ENCODE measurements at regions not wholly inside any gene's neighbourhood (a gene's known extent, or its start where the extent isn't known, plus 50 kb on each side); places are given as distances from the start of the nearest gene placed in this dataset.
"Not testable (repeated sequence)": the region's sequence is repeated elsewhere in the genome, so short reads cannot be mapped to it uniquely, and the experiment has no call there.

DNA sequence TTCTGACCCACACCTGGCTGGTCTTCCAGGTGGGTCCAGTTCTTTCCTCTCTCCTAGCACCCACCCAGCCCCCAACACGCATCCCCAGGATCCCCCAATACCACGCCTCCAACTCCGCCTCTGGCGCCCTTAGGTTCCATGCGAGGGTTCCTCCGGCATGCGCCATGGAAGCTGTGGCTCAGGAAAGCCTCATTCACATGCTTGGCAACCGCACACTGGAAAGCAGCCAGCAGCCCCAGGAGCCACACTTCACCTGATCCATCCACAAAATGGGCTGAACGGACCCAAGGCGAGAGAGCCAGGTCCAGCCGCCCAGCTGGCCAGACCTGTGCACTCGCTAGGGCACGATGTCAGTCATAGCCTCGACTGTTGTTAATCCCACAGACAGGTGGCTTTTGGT, 161.2 kb downstream of the PSMG1 start:
- no peak for DNase-seq

DNA sequence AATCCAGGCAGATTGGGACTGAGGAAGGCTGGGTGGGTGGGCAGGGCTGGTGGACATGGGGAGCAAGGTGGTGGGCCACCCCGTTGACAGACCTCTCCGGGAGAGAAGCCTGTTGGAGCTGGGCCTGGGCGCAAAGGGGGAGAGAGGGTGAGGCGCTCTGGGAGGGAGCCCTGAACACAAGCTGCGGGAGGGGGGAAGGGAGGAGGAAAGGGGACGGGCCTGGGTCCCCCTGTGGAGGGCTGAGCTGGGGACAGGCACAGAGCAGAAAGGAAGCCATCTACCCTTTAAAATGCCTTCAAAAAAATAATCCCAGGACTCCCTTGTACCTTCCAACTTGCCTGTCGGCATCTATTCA, 161.8 kb downstream of the PSMG1 start:
- DNase-seq: no peak

DNA sequence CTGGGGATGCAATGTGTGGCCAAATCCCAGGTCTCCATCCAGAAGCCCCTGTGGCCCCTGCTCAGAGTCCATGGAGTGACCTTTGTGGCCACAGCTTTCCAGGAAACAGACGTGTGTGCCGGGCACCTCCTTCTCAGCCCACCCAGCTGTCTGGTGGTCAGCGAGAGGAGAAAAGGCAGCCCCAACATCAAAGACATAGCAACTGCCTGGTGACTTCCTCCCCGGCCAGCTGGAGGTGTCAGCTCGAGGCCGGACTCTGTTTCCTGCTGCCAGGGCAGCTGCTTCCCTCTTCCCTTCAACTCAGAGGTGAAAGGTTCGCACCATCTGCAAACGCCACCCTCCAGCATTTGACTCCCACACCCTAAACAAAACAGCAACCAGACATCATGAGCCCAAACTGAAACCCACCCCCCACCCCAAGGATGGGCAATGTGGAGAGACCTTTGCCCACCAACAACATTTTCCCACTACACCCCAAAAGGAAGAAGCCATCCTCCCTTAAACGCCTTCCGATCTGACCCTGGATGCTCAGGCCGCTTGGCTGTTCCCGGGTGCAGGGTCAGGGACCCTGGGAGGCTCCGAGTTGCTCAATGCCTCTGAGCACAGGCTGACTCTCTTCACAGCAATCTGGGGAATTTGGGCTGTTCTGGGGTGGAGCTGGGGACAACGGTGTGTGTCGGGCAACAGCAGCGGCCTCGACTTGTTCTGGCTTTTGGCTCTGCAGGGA, 162.3 kb downstream of the PSMG1 start:
- no peak for DNase-seq

DNA sequence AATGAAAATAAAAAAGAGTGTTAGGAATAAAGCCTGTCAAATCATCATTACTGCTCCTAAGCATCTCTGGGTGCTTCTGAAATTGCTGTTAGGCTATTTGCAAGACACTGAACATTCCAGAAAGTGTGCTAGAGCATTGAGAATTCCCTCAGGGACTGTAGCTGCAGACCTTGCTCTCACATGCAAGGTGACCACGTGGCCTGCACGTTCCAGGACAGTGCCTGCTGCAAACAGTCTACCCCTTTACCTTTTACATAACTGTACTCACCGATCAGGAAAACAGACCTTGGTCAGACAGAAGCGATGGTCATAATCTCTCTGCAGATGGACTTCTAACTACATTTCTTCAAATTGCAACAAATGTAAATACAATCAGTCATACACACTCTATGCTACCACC, 164.5 kb downstream of the PSMG1 start:
- DNase-seq: no peak

DNA sequence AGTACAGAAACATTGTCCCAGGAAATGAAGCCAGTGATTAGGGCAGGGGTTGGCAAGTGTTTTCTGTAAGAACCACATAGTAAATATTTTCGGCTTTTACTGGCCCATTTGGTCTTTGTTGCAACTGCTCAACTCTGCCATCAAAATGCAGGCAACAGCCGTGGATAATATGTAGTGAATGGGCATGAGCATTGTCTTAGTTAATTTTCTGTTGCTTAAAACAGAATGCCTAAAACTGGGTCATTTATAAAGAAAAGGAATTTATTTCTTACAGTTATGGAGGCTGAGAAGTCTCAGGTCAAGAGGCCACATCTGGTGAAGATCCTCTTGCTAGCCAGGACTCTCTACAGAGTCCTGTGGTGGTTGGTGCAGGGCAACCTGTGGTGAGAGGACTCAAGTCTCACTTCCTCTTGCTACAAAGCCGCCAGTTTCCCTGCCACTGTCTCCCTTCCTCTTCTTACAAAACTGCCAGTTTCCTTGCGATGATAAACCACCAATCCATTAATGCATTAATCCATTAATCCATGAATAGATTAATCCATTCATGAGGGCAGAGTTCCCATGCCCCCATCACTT, 166.4 kb downstream of the PSMG1 start:
- no peak for DNase-seq

DNA sequence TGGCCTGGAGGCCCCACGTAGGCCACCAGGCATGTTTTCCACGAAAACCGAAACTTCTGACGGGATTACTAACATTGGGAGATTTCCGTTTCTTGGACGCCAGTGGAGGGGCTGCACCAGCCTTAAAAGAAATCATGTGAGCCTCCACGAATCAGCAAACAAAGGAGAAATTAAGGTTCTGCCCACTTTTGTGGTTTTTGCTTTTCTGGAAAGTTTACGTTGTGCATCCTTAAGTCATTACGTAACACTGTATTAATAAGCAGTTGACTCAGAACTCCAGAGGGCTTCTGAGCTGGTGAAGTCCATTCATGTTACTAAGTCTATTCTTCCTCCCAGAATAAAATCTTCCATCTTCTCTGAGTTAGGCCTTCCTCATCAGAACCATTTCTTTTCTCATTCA, 168.5 kb downstream of the PSMG1 start:
- no peak for DNase-seq

DNA sequence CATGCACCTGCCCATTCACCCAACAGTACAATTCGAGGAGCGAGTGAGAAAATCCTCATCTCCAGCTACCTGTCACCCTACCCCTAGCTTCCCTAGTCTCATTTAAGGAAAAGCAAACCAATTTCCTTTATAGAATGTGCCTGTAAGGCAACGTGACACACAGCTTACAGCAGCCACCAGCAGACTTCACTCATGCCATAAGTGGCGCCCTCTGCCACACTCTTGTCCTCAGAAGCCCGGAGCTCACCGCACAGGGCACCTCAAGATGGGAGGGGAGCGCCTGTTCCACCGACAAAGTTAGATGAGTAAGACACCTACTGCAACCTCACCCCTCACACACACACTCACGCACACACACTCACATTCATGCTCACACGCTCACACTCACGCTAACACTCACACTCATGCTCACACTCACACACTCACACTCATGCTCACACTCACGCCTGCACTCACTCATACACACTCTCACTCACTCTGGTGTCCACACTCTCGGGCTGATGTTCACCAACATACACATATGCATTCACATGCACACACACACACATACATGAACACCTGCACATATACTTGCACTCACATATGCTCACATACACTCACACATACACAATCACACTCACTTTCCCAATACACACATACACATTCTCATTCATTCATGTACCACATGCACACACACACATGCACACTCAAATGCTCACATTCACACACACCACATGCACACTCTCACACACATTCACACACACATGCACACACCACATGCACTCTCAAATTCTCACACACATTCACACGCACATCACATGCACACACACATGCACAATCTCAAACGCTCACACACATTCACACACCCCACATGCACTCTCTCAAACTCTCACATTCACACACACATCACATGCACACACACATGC, 170.7 kb downstream of the PSMG1 start:
- no peak for DNase-seq

DNA sequence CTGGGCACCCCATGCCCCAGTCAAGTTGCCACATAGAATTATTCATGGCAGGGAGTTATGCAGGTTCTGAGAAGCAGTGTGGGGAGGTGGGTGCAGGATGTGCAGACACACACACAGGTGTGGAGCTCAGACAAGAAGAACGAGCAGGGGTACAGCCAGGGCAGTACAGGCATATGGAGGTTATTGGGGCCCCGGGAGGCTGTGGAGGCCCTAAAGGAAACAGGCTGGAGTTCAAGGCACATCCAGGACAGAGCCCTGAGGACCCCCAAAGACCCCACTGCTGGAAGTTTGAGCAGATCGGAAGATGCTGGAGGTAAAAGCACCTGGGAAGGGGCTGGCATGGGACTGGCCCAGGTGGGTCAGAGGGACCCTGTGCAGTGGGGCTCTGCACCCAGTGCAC, 171.3 kb downstream of the PSMG1 start:
- DNase-seq: no peak

DNA sequence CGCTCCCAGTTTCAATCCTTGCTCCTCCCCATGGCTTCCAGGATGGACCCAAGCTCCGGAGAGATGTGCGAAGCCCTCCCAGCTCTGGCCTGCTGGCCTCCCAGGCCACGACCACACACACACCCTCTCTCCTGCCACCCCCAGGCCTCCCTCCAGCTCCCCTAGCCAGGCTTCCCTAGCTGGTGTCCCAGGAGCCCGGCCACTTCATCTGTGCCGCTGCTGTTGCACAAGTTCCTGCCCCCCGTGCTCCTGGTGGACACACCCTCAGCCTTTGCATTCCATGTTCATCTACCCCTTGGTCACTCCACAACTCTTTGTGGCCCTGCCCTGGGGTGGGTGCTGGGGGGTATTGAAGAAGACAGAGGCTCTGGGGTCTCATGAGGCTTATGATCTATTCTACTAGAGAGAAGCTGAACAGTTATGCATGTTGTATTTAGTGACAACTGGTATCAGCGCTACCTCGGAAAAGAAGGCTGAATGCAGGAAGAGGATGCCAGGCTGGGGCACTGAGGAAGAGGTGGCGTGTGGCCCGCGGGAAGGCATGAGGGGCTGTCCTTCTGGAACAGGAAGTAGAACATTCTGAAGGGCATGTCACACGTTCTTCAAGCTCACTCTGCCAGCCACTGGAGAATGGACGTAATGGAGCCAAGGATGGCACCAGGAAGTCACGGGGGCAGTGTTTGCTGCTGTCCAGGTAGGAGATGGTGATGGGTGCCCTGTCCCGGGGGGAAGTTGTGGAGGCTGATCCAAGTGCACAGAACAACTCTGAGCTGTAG, 172.4 kb downstream of the PSMG1 start:
- no peak for DNase-seq

DNA sequence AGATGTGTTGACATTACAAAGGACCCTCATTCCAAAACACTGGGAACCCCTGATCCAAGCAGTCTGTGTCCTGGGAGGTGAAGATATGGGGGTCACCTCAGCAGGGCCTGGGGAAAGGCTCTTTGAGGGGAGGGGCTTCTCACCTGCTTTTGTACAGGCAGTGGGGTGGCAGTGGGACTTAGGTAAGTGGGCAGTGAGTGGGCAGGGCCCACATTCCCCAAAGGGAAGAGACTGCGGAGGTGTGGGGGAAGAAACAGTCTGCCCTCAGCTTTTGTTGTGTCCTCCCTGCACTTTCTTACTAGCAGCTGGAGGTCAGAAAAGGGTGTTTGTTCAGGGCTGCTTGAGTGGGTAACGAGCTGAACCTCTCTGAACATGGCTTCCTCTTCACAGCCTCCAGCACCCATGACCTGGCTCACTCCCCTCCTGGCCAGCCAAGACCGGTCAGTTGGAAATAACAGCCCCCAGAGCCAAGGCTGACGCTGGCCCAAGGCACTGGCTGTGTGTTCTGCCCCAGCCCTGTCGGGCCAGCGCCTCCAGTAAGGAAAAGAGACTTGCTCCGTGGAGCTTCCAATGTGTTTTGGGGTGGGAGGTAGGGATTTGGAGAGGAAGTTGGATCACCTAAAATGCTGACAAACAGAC, 173.5 kb downstream of the PSMG1 start:
- DNase-seq: no peak

DNA sequence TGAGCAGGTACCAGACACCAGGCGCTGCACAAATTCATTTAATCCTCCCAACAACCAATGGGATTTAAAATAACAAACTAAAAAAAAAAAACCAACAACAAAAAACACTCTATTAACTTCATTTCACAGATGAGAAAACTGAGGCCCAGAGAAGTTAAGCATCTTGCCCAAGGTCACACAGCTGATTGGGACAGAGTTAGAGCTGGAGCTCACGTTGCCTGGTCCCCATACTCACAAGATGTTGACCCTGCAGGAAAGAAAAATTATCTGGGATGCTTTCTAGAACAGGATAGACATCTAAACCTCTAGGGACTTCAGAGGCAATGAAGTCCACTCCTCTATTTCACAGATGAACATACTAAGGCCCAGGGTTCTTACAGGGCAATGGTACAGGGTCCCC, 175.3 kb downstream of the PSMG1 start:
- DNase-seq: no peak

DNA sequence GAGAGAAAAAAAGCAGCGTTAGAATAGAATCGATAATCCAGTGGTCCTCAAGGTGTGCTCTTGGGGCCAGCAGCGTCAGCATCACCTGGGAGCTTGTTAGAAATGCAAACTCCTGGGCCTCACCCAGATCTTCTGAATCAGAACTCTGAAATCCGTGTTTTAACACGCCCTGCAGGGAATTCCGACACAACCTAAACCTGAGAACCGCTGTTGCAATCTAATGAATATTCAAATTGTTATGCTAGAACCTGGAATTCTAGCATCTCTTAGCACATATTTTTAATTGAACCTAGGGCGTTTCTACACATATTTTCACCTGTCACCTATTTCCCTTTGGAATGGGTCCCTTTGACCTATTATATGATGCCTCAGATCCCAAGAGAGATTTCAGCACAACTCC, 175.7 kb downstream of the PSMG1 start:
- no peak for DNase-seq

DNA sequence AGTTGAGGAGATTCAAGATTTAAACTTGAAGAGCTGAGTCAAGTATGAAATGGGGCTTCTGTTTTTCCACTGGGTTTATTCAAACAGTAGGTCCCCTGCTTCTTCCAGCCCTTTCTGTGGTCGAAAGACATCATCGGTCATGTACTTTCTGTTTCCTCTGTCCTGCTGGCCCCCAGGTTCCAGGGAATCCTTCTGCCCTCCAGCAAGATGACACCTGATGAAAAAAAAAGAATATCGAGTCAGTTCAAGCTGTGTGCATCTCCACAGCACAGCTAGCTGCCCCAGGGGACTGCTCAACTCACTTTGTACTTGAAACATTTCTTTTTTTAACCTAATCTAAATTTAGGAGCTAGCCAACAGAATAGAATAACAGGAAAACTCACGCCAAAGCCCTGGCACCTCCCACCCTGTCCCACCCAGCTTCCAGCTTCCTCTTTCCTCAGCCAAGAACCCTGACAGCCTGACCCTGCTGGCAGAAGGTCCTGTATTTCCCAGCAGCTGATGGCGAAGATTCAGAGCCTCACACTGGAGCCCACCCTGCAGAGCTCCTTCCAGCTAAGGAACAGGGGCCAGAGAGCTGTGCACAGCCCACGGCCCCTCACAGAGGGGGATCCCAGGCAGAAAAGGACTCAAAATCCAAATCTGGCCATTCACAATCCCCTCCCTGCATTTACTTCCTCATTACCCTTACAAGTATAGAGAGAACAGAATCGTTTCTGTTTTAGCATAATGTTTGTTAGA, 176.5 kb downstream of the PSMG1 start:
- no peak for DNase-seq

DNA sequence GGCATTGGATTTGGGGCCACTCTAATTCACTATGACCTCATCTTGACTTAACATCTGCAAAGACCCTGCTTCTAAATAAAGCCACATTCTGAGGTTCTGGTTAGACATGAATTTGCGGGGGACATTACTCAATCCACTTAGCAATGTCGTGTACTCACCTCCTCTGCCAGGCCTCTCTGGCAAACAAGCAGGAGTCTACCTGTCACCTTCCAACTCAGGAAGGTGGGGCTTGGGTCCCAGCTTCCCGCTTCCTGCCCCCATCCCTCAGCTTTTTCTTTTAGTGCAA, 177.8 kb downstream of the PSMG1 start:
- DNase-seq: no peak

DNA sequence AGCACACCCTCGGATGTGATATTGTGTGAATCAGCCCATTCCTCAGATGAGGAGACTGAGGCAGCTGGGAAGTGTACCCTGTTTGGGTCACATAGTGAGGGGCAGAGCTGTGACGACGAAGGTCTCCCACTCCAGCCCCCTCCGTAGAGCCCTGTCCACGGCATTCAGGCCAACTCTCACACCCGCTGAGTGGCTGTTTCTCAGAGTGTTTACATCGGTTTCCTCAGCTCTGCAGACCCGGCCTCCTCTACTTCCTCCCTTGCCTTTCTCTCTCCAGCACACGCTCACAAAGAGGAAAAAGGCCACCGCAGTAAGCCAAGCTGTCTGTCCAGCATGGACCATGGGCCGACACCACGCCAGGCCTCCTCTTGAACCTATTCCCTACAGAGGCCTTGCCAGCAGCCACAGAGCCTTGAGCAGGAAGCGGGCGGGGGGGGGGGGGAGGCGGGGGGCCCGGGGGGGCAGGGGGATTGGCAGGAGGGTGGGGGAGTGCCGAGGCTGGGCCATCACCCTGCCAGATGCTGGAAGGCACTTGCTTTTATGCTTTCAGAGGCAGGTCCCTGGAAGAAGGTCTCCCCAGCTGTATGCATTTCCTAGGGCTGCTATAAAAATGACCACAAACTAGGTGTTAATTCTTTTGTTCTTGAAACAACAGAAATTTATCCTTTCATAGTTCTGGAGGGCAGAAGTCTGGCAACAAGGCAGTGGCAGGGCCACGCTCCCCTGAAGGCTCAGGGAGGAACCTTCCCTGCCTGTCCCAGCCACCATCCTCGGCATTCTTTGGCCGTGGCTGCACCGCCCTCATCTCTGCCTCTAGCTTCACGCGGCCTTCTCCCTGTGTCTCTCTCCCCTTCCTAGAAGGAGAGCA, 178.4 kb downstream of the PSMG1 start:
- DNase-seq: no peak

DNA sequence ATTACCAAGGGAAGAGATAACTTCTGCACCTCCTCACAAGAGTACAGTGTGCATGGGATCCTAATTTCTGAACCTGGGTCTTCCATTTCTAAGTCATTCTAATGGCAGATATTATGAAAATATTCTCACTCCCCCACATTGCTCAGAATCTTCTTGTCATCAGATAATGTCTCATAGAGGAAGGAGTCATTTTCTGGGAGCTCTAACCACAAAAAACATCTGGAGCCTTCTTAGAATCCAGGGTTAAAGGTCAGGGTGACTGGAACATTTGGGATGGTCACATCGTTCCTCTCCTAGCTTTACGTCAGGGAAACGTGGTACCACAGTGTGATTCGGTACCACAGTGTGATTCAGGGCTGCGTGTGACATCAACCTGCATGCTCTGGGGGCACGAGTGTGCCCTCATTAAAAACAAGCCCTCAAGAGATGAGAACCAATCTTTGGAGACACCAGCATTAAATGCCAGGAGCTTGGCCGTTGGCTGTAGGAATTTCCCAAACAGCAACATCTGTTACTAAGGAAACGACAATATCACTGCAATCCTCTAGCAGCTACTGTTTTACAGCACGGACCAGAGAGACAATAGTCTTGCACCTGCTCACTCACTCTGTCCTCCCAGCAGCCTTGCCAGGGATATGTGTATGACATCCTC, 179.1 kb downstream of the PSMG1 start:
- DNase-seq: no peak

DNA sequence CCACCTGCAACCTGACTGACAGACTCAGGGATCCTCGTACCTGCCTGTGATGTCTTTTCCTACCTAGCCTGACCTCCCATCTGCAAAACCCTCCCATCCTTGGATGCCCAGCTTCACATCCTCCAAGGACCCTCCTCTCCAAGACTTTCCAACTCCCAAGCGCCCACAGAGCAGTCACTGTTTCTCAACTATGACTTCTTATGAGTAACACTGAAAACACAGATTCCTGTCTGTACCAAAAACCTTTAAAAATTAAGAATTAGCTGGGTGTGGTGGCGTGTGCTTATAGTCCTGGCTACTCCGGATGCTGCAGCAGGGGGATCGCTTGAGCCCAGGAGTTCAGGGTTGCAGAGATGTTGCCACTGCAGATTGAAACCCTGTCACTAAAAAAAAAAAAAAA, 181.9 kb downstream of the PSMG1 start:
- DNase-seq: no peak

DNA sequence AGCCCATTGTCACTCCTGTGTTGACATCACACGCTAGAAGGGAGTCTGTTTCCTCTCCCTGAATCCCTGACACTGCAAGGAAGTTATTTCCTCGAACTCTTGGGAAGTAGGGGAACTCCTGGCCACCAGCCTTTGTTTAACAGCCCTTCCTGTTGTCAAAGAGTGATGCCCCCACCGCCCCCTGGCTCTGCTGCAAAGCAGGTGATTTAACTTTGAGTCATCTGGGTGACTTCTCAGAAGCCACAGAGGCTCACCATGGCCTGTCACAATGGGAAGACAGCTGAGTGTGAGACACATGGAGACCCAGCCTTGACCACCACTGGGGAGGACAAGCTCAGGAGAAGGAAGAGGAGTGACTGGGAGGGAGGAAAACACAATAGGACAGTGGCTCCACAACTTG, 182.8 kb downstream of the PSMG1 start:
- DNase-seq: no peak

DNA sequence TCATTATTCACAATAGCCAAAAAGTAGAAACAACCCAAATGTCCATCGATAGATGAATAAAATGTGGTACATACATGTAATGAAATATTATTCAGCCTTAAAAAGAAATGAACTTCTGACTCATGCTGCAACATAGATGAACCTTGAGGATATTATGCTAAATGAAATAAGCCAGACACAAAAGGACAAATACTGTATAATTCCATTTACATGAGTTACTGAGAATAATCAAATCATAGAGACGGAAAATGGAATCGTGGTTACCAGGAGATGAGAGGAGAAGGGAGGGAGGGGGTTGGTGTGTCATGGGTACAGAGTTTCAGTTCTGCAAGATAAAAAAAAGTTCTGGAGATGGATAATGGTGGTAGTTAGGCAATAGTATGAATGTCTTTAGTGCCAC, 184.1 kb downstream of the PSMG1 start:
- no peak for DNase-seq

DNA sequence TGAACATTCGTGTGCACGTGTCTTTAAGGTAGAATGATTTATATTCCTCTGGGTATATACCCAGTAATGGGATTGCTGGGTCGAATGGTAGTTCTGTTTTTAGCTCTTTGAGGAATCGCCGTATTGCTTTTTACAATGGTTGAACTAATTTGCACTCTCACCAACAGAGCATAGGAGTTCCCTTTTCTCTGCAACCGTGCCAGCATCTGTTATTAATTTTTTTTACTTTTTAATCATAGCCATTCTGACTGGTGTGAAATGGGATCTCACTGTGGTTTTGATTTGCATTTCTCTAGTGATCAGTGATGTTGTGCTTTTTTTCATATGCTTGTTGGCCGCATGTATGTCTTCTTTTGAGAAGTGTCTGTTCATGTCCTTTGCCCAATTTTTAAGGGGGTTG, 185.0 kb downstream of the PSMG1 start:
- not testable (repeated sequence) for DNase-seq

DNA sequence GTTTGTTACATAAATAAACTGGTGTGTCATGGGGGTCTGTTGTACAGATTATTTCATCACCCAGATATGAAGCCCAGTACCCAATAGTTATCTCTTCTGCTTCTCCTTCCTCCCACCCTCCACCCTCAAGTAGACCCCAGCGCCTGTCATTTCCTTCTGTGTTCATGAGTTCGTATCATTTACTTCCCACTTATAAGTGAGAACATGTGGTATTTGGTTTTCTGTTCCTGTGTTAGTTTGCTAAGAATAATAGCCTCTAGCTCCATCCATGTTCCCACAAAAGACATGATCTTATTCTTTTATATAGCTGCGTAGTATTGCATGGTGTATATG, 185.4 kb downstream of the PSMG1 start:
- not testable (repeated sequence) for DNase-seq

Measured in NCI-H1930 (cell line).